ENCODE measurements at regions not wholly inside any gene's neighbourhood (a gene's known extent, or its start where the extent isn't known, plus 50 kb on each side); places are given as distances from the start of the nearest gene placed in this dataset.

DNA sequence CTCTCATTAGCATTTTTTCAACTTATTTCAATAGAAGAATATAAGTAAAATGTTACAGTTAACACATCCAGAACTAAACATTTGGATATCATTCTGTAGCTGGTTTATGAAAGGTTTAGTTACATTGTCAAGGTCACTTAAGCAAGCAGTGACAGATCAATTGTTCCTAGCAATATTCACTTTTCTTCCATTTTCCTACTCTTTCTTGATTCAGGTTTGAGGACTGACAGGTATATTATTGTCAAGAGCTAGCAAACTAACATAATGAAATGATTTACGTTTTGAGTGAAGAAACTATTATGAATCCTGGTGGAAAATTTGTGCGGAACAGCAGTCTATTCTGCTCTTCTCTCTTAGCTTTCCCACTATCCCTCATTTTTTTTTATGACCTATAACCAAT is 220.4 kb upstream of the ADGRL4 start:
- TF ChIP-seq, protein P1, sequence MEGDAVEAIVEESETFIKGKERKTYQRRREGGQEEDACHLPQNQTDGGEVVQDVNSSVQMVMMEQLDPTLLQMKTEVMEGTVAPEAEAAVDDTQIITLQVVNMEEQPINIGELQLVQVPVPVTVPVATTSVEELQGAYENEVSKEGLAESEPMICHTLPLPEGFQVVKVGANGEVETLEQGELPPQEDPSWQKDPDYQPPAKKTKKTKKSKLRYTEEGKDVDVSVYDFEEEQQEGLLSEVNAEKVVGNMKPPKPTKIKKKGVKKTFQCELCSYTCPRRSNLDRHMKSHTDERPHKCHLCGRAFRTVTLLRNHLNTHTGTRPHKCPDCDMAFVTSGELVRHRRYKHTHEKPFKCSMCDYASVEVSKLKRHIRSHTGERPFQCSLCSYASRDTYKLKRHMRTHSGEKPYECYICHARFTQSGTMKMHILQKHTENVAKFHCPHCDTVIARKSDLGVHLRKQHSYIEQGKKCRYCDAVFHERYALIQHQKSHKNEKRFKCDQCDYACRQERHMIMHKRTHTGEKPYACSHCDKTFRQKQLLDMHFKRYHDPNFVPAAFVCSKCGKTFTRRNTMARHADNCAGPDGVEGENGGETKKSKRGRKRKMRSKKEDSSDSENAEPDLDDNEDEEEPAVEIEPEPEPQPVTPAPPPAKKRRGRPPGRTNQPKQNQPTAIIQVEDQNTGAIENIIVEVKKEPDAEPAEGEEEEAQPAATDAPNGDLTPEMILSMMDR (IDR thresholded peaks at IDR 0.05; ENCODE audit: control extremely low read depth, extremely low read depth), result no peak
- DNase-seq (no peak), ATAC-seq (ENCODE audit: insufficient read depth, low FRiP score) (no peak)
- no peaks in the 10 kb centered on the region for H3K9me3 ChIP-seq (ENCODE audit: control insufficient read depth in 4 of 4, insufficient read depth in 3 of 4, low read length in 3 of 4)
- H3K27me3 ChIP-seq (ENCODE audit: control insufficient read depth in 3 of 3, insufficient read depth in 3 of 3, low read length in 2 of 3), result no peaks in the 10 kb centered on the region
- WGBS, 2 donors, result 89 to 97% methylated on average over 2 of the region's 2 CpGs
- H3K4me3 ChIP-seq, result no peak overlapping the region
- H3K9ac ChIP-seq (ENCODE audit: insufficient read depth in 1 of 2, low read length in 2 of 2), result no peak overlapping the region
- H3K36me3 ChIP-seq (ENCODE audit: control insufficient read depth in 4 of 4, insufficient read depth in 4 of 4, low read length in 4 of 4), result no peaks in the 10 kb centered on the region
- H3K4me1 ChIP-seq (ENCODE audit: control insufficient read depth in 5 of 5, insufficient read depth in 5 of 5, low read length in 5 of 5), result no peaks in the 10 kb centered on the region
- no peak overlapping the region for H3K27ac ChIP-seq (ENCODE audit: low read depth in 1 of 2, low read length in 1 of 2)

DNA sequence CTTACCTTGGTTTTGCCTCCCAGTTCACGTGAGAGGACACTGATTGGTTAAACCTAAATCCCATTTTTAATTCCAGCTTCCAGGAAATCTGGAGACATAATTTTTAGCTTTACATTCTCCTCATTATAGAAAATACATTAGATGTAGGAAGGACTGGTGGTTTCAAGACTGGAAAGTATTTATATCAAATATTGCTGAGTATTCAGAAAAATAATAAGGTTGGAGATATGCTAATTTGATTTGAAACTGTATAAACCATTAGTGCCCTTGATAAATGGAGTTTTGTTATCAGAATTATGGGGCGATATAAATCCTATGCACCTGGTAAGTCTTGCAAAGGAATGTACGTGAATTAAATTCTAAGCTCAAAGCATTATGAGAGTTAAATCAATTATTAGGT is 218.0 kb upstream of the ADGRL4 start:
- no peak overlapping the region for H3K4me3 ChIP-seq
- peaks cover 0 to 6% (median 2%) of the 10 kb centered on the region in 4 donors for H3K9me3 ChIP-seq (ENCODE audit: control insufficient read depth in 4 of 4, insufficient read depth in 3 of 4, low read length in 3 of 4)
- ATAC-seq (ENCODE audit: insufficient read depth, low FRiP score), result no peak
- H3K27me3 ChIP-seq (ENCODE audit: control insufficient read depth in 3 of 3, insufficient read depth in 3 of 3, low read length in 2 of 3), result no peaks in the 10 kb centered on the region
- TF ChIP-seq, protein P1 (IDR thresholded peaks at IDR 0.05; ENCODE audit: control extremely low read depth, extremely low read depth), result no peak
- no peaks in the 10 kb centered on the region for H3K36me3 ChIP-seq (ENCODE audit: control insufficient read depth in 4 of 4, insufficient read depth in 4 of 4, low read length in 4 of 4)
- H3K27ac ChIP-seq (ENCODE audit: low read depth in 1 of 2, low read length in 1 of 2), result no peak overlapping the region
- WGBS, 2 donors, result 88 to 89% methylated on average over 3 of the region's 3 CpGs
- no peaks in the 10 kb centered on the region for H3K4me1 ChIP-seq (ENCODE audit: control insufficient read depth in 5 of 5, insufficient read depth in 5 of 5, low read length in 5 of 5)
- no peak overlapping the region for H3K9ac ChIP-seq (ENCODE audit: insufficient read depth in 1 of 2, low read length in 2 of 2)
- no peak for DNase-seq

DNA sequence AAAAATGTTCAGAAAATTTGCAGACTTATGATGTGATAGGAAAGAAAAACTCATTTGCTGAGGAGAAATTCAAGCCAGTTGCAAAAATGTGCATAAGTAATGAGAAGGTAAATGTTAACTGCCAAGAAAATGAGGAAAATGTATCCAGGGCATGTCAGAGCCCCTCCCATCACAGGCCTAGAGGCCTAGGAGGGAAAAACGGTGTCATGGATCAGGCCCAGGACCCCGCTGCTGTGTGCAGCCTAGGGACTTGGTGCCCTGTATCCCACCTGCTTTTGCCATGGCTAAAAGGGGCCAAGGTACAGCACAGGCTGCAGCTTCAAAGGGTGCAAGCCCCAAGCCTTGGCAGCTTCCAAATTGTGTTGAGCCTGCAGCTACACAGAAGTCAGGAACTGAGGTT is 214.0 kb upstream of the ADGRL4 start:
- Histone ChIP-seq H3K9me3 (ENCODE audit: control insufficient read depth in 4 of 4, insufficient read depth in 3 of 4, low read length in 3 of 4) (peaks cover 0 to 6% (median 2%) of the 10 kb centered on the region in 4 donors), H3K27me3 (ENCODE audit: control insufficient read depth in 3 of 3, insufficient read depth in 3 of 3, low read length in 2 of 3) (no peaks in the 10 kb centered on the region), H3K36me3 (ENCODE audit: control insufficient read depth in 4 of 4, insufficient read depth in 4 of 4, low read length in 4 of 4) (no peaks in the 10 kb centered on the region), H3K4me1 (ENCODE audit: control insufficient read depth in 5 of 5, insufficient read depth in 5 of 5, low read length in 5 of 5) (no peaks in the 10 kb centered on the region), H3K9ac (ENCODE audit: insufficient read depth in 1 of 2, low read length in 2 of 2) (no peak overlapping the region), H3K4me3 (no peak overlapping the region), H3K27ac (ENCODE audit: low read depth in 1 of 2, low read length in 1 of 2) (no peak overlapping the region)
- WGBS, 2 donors, result 85 to 92% methylated on average over 2 of the region's 2 CpGs
- ATAC-seq (ENCODE audit: insufficient read depth, low FRiP score) (no peak), DNase-seq (no peak)
- TF ChIP-seq, protein P1 (IDR thresholded peaks at IDR 0.05; ENCODE audit: control extremely low read depth, extremely low read depth), result no peak

DNA sequence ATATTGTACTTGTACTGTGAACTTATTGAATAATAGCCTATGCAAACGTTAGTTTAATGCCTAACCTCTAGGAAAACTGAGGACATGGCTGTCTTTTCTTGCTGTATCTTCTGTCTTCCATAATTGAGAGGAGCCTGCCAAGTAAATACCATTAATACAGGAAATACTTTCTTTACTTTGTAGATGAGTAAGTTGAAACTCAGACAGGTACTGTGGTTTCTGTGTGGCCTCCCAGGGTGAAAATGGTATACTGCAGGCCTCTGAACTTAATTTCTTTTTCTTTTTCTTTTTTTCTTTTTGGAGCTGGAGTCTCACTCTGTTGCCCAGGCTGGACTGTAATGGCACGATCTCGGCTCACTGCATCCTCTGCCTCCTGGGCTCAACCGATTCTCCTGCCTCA is 208.8 kb upstream of the ADGRL4 start:
- H3K9ac ChIP-seq (ENCODE audit: insufficient read depth in 1 of 2, low read length in 2 of 2), result no peak overlapping the region
- no peaks in the 10 kb centered on the region for H3K9me3 ChIP-seq (ENCODE audit: control insufficient read depth in 4 of 4, insufficient read depth in 3 of 4, low read length in 3 of 4)
- H3K36me3 ChIP-seq (ENCODE audit: control insufficient read depth in 4 of 4, insufficient read depth in 4 of 4, low read length in 4 of 4), result no peaks in the 10 kb centered on the region
- DNase-seq (no peak), ATAC-seq (ENCODE audit: insufficient read depth, low FRiP score) (no peak)
- H3K4me1 ChIP-seq (ENCODE audit: control insufficient read depth in 5 of 5, insufficient read depth in 5 of 5, low read length in 5 of 5), result no peaks in the 10 kb centered on the region
- H3K27ac ChIP-seq (ENCODE audit: low read depth in 1 of 2, low read length in 1 of 2), result no peak overlapping the region
- H3K27me3 ChIP-seq (ENCODE audit: control insufficient read depth in 3 of 3, insufficient read depth in 3 of 3, low read length in 2 of 3), result no peaks in the 10 kb centered on the region
- TF ChIP-seq, protein P1 (IDR thresholded peaks at IDR 0.05; ENCODE audit: control extremely low read depth, extremely low read depth), result no peak
- no peak overlapping the region for H3K4me3 ChIP-seq
- WGBS, 2 donors, result 84 to 90% methylated on average over 4 of the region's 4 CpGs

Measured in lung (tissue), 11 donors.